ENCODE measurements at regions not wholly inside any gene's neighbourhood (a gene's known extent, or its start where the extent isn't known, plus 50 kb on each side); places are given as distances from the start of the nearest gene placed in this dataset.

GRCh38 chr2:35510636-35511035 is 844.9 kb upstream of the CRIM1 start:
- TF ChIP-seq CTCF (IDR thresholded peaks at IDR 0.05; ENCODE audit: insufficient read depth, low read length, poor library complexity, severe bottlenecking) (no peak), EZH2phosphoT487 (conservative IDR thresholded peaks at IDR 0.05; ENCODE audit: low read length) (no peak)

Measured in SU-DHL-6 (cell line).